Ishikawa (cell line): ENCODE measurements at regions not wholly inside any gene's neighbourhood (a gene's known extent, or its start where the extent isn't known, plus 50 kb on each side); places are given as distances from the start of the nearest gene placed in this dataset.

ENCODE experiments used
- CEBPB ChIP-seq: IDR thresholded peaks from 2 replicates; pipeline ENCODE4 v1.6.1; 2012
- CREB1 ChIP-seq: IDR thresholded peaks from 2 replicates; pipeline ENCODE4 v1.6.1; 2012; ENCODE audit warnings: low read depth
- EP300 ChIP-seq: IDR thresholded peaks from 2 replicates; pipeline ENCODE4 v1.6.1; 2012; ENCODE audit warnings: borderline replicate concordance
- MAX ChIP-seq: IDR thresholded peaks from 2 replicates; pipeline ENCODE4 v1.6.1; 2012
- NFIC ChIP-seq: IDR thresholded peaks from 2 replicates; pipeline ENCODE4 v1.6.1; 2012
- REST ChIP-seq: IDR thresholded peaks from 2 replicates; pipeline ENCODE4 v1.6.1; 2012; ENCODE audit warnings: low read depth, mild to moderate bottlenecking
- TAF1 ChIP-seq: IDR thresholded peaks from 2 replicates; pipeline ENCODE4 v1.6.1; 2012; ENCODE audit warnings: low read depth, mild to moderate bottlenecking
- ZBTB7A ChIP-seq: IDR thresholded peaks from 2 replicates; pipeline ENCODE4 v1.6.1; 2012; ENCODE audit warnings: low read depth
- TF ChIP-seq, protein P1 (sequence below): IDR thresholded peaks from 2 replicates; pipeline ENCODE4 v1.6.1; 2012

DNA sequence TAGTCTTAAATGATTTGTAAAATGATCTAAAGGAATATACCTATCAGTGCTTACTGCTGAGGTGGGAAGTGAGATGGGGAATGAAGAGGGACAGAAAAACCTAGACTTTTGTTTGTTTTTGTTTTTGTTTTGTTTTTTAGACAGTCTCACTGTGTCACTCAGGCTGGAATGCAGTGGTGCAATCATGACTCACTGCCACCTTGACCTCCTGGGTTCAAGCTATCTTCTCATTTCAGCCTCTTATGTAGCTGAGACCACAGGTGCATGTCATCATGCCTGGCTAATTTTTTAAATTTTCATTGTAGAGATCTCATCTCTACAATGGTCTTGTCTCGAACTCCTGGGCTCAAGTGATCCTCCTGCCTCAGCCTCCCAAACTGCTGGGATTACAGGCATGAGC, 116.4 kb upstream of the SEM1 start:
- TF ChIP-seq ZBTB7A, result no peak
- no peak for TF ChIP-seq REST
- no peak for TF ChIP-seq EP300
- TF ChIP-seq NFIC, result no peak
- TF ChIP-seq CEBPB, result no peak
- TF ChIP-seq TAF1, result no peak
- TF ChIP-seq, protein P1, sequence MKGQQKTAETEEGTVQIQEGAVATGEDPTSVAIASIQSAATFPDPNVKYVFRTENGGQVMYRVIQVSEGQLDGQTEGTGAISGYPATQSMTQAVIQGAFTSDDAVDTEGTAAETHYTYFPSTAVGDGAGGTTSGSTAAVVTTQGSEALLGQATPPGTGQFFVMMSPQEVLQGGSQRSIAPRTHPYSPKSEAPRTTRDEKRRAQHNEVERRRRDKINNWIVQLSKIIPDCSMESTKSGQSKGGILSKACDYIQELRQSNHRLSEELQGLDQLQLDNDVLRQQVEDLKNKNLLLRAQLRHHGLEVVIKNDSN, result no peak
- TF ChIP-seq MAX, result no peak
- TF ChIP-seq CREB1, result no peak
